ENCODE measurements at regions not wholly inside any gene's neighbourhood (a gene's known extent, or its start where the extent isn't known, plus 50 kb on each side); places are given as distances from the start of the nearest gene placed in this dataset.

- DNase-seq (ENCODE audit: extremely low read depth in 1 of 2, low read depth in 1 of 2): no peak
Measured at GRCh38 chr5:164545507-164545906, 1040.1 kb downstream of the MAT2B start.

GRCh38 chr5:164553851-164554250 lies 1048.4 kb downstream of the MAT2B start:
- DNase-seq (ENCODE audit: extremely low read depth in 1 of 2, low read depth in 1 of 2): no peak

DNA sequence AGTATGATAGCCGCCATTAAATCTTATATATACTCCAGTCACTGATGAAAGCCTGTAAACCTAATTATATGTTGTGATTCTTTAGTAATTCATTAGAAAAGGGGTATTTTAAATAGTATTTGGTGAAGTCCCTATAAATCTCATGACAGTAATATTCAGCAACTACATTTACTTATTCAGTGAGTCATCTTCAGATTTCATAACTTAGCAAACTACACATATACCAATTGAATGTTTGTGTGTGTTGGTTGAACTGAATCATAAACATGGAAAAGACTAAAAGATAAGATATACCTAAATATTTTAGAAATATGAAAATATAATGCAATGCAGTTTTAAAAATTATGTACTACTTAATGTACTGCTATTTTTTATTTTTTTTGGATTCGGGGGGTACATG lies 1050.4 kb downstream of the MAT2B start:
- DNase-seq (ENCODE audit: extremely low read depth in 1 of 2, low read depth in 1 of 2): no peak

DNA sequence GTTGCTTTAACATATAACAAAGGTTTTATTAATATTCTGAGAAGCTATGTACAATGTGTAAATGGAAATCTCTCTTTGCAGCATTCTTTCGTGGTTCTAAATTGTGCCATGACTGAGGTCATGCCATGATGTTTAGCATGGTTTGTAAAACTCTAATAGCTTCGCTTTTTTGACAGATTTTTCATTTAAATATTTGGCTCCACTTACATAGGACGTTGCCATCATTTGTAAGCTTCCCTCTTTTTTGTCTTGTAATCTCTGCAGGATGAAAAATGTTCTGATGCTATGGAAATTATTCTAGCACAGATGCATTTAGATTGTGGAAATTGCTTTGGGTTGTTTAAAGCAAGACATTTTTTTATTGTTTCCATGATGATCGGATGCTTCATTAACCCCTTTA lies 1054.8 kb downstream of the MAT2B start:
- no peak for DNase-seq (ENCODE audit: extremely low read depth in 1 of 2, low read depth in 1 of 2)

DNA sequence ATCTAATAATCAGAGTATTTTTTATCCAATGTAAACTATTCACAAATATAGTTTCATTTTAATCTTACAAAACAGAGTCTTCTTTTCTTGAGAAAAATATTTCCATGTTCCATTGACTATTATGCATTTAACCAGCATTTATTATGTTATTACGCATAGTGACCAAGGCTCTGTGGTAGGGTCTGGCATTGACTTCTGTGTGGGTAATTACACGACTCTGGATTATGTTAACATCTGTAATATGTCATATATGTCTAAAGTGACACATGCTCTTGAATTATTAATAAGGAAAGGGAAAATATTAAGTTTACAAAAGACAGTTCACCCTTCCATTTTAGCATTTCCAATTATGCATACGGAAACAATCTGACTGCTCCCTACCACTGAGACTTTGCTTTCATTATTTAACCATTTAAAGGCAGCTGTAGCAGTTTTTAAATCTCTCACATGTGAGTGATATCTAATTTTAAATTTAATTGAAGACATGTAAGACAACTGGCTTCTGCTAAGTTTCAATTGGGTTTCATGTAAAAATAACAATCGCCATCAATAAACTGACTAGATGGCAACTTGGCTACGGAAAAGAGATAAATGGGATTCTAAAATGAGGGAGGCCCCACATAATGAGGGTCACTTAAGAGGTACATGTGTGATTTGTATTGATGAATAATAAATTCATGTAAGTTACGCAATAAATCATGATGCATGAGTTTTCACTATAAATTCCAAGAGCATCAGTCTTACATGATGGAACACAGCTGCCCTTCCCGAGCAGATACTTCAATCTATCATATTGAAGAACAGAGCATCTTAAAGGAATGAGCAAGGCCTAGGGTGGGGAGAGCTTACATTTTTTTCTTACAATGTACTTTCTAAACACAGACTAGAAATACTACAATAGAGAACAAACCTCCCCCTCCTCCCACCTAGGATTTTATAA lies 1056.8 kb downstream of the MAT2B start:
- no peak for DNase-seq (ENCODE audit: extremely low read depth in 1 of 2, low read depth in 1 of 2)

DNA sequence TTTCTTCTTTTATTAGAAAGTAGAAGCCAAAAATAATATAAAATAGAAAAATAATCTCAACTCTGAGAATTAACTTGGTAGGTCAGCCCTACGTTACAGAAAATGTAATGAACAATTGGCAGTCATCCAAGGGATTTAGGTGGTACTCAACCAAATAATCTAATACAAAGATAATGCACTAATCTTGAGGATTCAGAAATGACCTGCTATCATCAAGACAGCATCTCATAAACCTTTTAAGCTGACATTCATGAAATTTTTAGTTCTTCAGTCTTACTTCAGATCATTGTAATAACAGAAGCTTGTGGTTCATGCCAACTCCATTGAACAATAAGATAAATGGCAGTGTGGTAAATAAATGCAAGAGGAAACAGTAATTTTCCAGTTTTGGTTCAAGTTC lies 1058.0 kb downstream of the MAT2B start:
- DNase-seq (ENCODE audit: extremely low read depth in 1 of 2, low read depth in 1 of 2): no peak

- no peak for DNase-seq (ENCODE audit: extremely low read depth in 1 of 2, low read depth in 1 of 2)
Measured at GRCh38 chr5:164573397-164573796, 1068.0 kb downstream of the MAT2B start.

- DNase-seq (ENCODE audit: extremely low read depth in 1 of 2, low read depth in 1 of 2): no peak
Measured at GRCh38 chr5:164577201-164577600, 1071.8 kb downstream of the MAT2B start.

DNA sequence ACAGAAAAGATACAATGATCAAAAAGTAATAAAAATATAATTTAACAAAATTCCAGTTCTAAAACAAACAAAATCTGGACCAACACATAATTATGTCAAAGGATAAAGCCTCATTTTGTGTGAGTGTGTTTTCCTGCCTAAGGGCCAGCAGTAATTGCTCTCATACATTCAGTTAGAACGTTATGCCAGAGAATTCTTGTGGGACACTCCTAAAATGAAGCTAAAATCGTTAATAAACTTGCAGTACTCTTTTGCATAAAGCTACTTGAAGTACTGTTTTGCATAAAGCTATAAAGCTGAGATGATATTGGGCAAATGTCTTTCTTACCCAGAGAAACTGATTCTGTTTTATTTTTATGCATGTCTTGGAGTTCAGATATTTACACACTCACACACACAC lies 1072.3 kb downstream of the MAT2B start:
- DNase-seq (ENCODE audit: extremely low read depth in 1 of 2, low read depth in 1 of 2): no peak

DNA sequence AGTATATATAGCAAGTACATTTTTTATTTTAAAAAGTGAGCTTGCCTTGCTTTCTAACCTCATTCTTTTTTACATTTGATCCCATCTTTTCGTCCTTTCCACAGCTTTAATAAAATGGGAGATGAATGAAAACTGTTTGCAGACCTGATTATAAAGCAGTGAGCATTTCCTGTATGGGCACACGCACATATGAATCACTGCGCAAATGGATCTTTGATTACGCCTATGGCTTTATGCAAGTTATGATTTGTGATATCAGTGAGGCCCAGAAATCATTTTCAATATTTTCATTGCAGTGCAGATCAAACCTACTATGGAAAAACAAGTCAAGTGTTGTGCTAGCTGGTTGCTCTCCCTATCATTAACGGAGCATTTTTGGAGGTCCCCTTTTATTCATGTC lies 1073.0 kb downstream of the MAT2B start:
- DNase-seq (ENCODE audit: extremely low read depth in 1 of 2, low read depth in 1 of 2): no peak

GRCh38 chr5:164578911-164579310 lies 1073.5 kb downstream of the MAT2B start:
- DNase-seq (ENCODE audit: extremely low read depth in 1 of 2, low read depth in 1 of 2): no peak

DNA sequence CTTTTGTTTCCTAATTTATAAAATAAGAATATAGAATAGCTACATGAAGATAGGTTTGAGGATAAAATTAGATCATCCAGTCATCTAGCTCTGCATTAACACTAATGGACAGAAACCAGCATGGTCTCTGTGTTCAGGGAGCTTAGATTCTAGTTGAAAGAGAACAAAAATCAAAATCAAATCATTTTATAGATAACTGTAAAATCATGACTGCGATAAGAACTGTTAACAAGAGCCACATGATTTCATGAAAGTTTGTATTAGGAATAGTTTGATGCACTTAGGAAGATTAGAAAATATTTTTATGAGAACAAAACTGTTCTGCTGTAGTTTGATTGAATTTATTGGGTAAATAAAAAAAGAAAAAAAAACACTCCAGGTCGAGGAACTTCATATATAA lies 1074.7 kb downstream of the MAT2B start:
- DNase-seq (ENCODE audit: extremely low read depth in 1 of 2, low read depth in 1 of 2): no peak

GRCh38 chr5:164581889-164582288 lies 1076.5 kb downstream of the MAT2B start:
- DNase-seq (ENCODE audit: extremely low read depth in 1 of 2, low read depth in 1 of 2): no peak

DNA sequence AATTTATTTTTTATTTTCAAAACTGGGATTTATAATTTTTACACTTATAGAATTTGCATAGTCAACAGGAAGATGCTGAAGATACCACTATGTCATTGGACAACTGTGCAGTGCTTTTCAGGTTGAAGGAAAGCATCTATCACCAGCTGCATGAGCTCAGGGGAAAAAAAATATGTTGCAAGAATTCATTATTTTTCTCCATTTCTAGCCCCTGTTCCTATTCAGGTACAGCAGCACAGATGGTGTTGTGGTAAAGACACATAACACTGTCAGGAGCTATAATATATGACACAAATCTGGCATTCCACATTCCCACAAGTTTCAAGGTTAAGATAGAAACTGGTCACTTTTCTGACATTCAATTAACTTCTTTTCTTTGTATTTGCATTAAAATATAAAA lies 1088.6 kb downstream of the MAT2B start:
- DNase-seq (ENCODE audit: extremely low read depth in 1 of 2, low read depth in 1 of 2): no peak

GRCh38 chr5:164597293-164597900 lies 1092.0 kb downstream of the MAT2B start:
- no peak for DNase-seq (ENCODE audit: extremely low read depth in 1 of 2, low read depth in 1 of 2)

DNA sequence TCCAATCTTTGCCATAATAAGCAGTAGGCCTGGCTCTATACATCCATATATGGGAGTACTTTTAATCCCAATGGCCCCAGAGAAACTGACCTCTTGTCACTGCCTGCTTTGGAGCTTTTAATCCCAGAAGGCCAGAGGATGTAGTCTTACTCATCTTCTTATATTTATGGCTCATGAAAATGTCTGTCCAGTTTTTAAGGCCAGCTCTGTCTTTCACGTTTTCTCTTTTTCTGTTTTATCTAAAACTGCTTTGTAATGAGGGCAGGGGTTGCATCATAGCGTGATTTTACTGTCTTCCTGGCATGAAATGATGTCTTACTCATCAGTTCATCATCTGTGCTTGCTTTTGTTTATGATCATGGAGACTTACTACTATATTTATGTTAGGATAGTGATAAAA lies 1094.9 kb downstream of the MAT2B start:
- no peak for DNase-seq (ENCODE audit: extremely low read depth in 1 of 2, low read depth in 1 of 2)

DNA sequence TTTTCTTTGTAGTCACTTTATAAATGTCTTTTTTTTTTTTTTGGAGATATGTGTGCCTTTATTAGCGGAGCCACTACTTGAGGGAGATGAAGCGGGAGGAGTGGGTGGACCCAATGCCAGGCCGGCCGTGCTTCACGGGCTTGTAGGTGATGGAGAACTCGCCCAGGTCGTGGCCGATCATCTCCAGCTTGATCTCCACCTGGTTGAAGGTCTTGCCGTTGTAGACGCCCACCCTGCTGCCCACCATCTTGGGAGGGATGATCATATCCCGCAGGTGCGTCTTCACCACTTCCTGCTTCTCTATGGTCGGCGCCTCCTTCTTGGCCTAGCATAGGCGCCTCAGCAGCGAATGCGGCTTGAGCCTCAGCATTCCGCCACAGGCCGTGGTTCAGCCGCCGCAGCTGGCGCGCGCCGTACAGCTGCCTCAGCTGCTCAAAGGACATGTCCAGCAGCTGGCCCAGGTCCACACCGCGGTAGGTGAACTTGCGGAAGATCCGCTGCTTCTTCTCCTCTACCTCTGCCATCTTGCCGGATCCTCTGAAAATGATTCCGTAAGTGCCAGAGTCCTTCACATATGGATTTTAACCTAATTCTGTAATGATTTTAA lies 1095.6 kb downstream of the MAT2B start:
- no peak for DNase-seq (ENCODE audit: extremely low read depth in 1 of 2, low read depth in 1 of 2)

- no peak for DNase-seq (ENCODE audit: extremely low read depth in 1 of 2, low read depth in 1 of 2)
Measured at GRCh38 chr5:164608507-164608906, 1103.1 kb downstream of the MAT2B start.

DNA sequence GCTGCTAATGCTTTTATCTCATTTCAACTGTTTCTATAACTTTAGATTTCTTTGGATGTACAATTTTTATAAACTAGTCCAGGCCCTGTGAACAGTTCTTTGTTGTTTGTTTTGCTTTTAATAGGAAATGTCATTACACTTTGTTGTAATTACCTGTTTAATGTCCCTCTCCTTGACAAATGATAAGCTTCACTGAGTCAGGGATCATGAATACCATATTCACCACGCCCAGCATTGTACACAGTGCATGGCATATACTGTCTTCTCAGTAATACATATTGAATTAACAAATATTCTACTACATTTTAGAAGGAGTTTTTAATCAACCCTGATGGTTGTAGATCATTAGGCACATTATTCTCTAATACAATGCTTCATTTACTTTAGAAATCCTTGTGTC lies 1105.0 kb downstream of the MAT2B start:
- no peak for DNase-seq (ENCODE audit: extremely low read depth in 1 of 2, low read depth in 1 of 2)

DNA sequence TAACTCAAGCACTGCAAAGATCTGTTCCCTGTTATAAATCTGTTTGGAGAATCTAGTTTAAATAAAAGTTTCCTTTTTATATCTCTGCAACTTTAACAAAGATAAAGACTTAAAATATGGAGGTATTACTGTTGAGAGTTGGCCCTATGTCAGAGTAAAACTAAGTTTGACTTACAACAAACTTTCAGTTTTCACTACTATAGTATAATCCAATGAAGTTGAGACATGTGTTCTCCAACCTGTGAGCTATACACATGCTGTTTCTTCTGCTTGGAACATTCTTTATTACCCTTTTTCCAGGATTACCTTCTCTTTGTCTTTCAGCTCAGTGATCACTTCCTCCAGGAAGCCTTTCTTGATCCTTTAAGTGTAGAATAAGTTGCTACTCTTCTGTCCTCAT lies 1109.3 kb downstream of the MAT2B start:
- DNase-seq (ENCODE audit: extremely low read depth in 1 of 2, low read depth in 1 of 2): no peak

GRCh38 chr5:164617290-164617689 lies 1111.9 kb downstream of the MAT2B start:
- DNase-seq (ENCODE audit: extremely low read depth in 1 of 2, low read depth in 1 of 2): no peak

DNA sequence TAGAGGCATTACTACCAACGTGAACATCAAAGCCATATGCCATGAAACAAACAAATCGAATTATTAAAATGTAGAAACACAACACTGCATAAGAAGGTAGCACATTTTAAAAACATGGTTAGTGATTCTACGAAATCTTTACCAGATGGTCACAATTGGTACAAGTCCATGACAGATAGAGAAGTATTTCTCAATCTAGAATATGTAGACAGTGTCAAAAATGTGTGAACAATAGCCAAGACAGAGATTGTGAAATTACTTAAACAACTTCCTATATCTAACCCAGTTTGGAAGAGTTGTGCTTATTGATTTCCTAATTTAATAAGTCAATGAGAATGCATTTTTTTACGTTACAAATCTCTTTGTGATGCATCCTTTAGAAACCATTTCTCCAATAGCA lies 1121.6 kb downstream of the MAT2B start:
- DNase-seq (ENCODE audit: extremely low read depth in 1 of 2, low read depth in 1 of 2): no peak
